ENCODE measurements at regions not wholly inside any gene's neighbourhood (a gene's known extent, or its start where the extent isn't known, plus 50 kb on each side); places are given as distances from the start of the nearest gene placed in this dataset.

- no peak overlapping the region for H2AFZ ChIP-seq (ENCODE audit: low read length)
These were observed 364.2 kb downstream of the OSTF1 start for GRCh38 chr9:75452512-75452911.

GRCh38 chr9:75454043-75454442, 365.7 kb downstream of the OSTF1 start:
- H3K27me3 ChIP-seq (ENCODE audit: control insufficient read depth in 1 of 2, insufficient read depth in 2 of 2, low read length in 2 of 2): no peaks in the 10 kb centered on the region
- DNase-seq (ENCODE audit: low spot score) (no peak), ATAC-seq (no peak), FAIRE-seq (no peak)
- H3K4me2 ChIP-seq (ENCODE audit: low read depth, low read length): no peak overlapping the region
- ChIA-PET CTCF (ENCODE audit: low intra/inter-chr PET ratio, low total read pairs) (no interaction called here), POLR2A (no interaction called here)
- no peaks in the 10 kb centered on the region for H4K20me1 ChIP-seq (ENCODE audit: insufficient read depth, low read length)
- no peaks in the 10 kb centered on the region for H3K79me2 ChIP-seq (ENCODE audit: insufficient read depth, low read length)
- H3K9me3 ChIP-seq (ENCODE audit: low read length): no peaks in the 10 kb centered on the region
- H3K4me1 ChIP-seq (ENCODE audit: insufficient read depth, low read length): no peaks in the 10 kb centered on the region
- intact Hi-C loops (cut with micrococcal nuclease; ENCODE audit: unreplicated experiment) (no loop called here), in situ Hi-C loops (cut with HindIII; ENCODE audit: extremely low pct_ligation_motif_present, low pct_unique_long_range_greater_than_20kb) (no loop called here)
- no peaks in the 10 kb centered on the region for H3K36me3 ChIP-seq (replicated peaks in 1 of 2; ENCODE audit: control insufficient read depth in 1 of 2, insufficient read depth in 2 of 2, low read length in 2 of 2)
- WGBS (ENCODE audit: low lambda C conversion rate): 0% methylated on average over 2 of the region's 2 CpGs
- H2AFZ ChIP-seq (ENCODE audit: low read length): no peak overlapping the region
- H3K4me3 ChIP-seq (replicated peaks in 1 of 3; ENCODE audit: insufficient read depth in 1 of 3, low read depth in 2 of 3, low read length in 3 of 3): no peak overlapping the region
- BruUV-seq (replicated peaks): no TSS peak
- TF ChIP-seq PTBP1 (IDR thresholded peaks at IDR 0.05; ENCODE audit: low read depth, low read length, poor library complexity, severe bottlenecking): no peak
- no peak overlapping the region for H3K9ac ChIP-seq (ENCODE audit: insufficient read depth, low read depth, low read length)
- H3K27ac ChIP-seq (ENCODE audit: extremely low read length, insufficient read depth, low read length): no peak overlapping the region

More at GRCh38 chr9:75452512-75452911, 364.2 kb downstream of the OSTF1 start:
- intact Hi-C loops (cut with micrococcal nuclease; ENCODE audit: unreplicated experiment): no loop called here
- FAIRE-seq (no peak), DNase-seq (ENCODE audit: low spot score) (no peak), ATAC-seq (no peak)
- CTCF ChIA-PET (ENCODE audit: low intra/inter-chr PET ratio, low total read pairs): no interaction called here
- no peak overlapping the region for H3K27ac ChIP-seq (ENCODE audit: extremely low read length, insufficient read depth, low read length)
- BruUV-seq (replicated peaks): no TSS peak
- no peaks in the 10 kb centered on the region for H3K79me2 ChIP-seq (ENCODE audit: insufficient read depth, low read length)
- no peak overlapping the region for H3K4me2 ChIP-seq (ENCODE audit: low read depth, low read length)
- H3K4me3 ChIP-seq (replicated peaks in 1 of 3; ENCODE audit: insufficient read depth in 1 of 3, low read depth in 2 of 3, low read length in 3 of 3): no peak overlapping the region
- no peaks in the 10 kb centered on the region for H4K20me1 ChIP-seq (ENCODE audit: insufficient read depth, low read length)
- no peak overlapping the region for H3K9ac ChIP-seq (ENCODE audit: insufficient read depth, low read depth, low read length)
- WGBS (ENCODE audit: low lambda C conversion rate): 0% methylated on average over 2 of the region's 2 CpGs
- H3K4me1 ChIP-seq (ENCODE audit: insufficient read depth, low read length): no peaks in the 10 kb centered on the region
- no peaks in the 10 kb centered on the region for H3K27me3 ChIP-seq (ENCODE audit: control insufficient read depth in 1 of 2, insufficient read depth in 2 of 2, low read length in 2 of 2)
- in situ Hi-C loops (cut with HindIII; ENCODE audit: extremely low pct_ligation_motif_present, low pct_unique_long_range_greater_than_20kb): no loop called here
- H3K36me3 ChIP-seq (replicated peaks in 1 of 2; ENCODE audit: control insufficient read depth in 1 of 2, insufficient read depth in 2 of 2, low read length in 2 of 2): no peaks in the 10 kb centered on the region
- H3K9me3 ChIP-seq (ENCODE audit: low read length): no peaks in the 10 kb centered on the region
- POLR2A ChIA-PET: no interaction called here
- TF ChIP-seq TCF7 (IDR thresholded peaks at IDR 0.05; ENCODE audit: low read depth) (no peak), FOXA1 (IDR thresholded peaks at IDR 0.05) (no peak), FOXA1 (CRISPR knock-in tag; IDR thresholded peaks at IDR 0.05) (no peak), NCOA2 (CRISPR knock-in tag; IDR thresholded peaks at IDR 0.05) (no peak), RBM22 (optimal IDR thresholded peaks at IDR 0.05; ENCODE audit: low read length) (no peak), ARNT2 (CRISPR knock-in tag; IDR thresholded peaks at IDR 0.05; ENCODE audit: low read depth) (no peak)
- TF ChIP-seq, protein P1, sequence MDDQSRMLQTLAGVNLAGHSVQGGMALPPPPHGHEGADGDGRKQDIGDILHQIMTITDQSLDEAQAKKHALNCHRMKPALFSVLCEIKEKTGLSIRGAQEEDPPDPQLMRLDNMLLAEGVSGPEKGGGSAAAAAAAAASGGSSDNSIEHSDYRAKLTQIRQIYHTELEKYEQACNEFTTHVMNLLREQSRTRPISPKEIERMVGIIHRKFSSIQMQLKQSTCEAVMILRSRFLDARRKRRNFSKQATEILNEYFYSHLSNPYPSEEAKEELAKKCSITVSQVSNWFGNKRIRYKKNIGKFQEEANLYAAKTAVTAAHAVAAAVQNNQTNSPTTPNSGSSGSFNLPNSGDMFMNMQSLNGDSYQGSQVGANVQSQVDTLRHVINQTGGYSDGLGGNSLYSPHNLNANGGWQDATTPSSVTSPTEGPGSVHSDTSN (CRISPR knock-in tag; IDR thresholded peaks at IDR 0.05; ENCODE audit: borderline replicate concordance): no peak
